Peyer's patch (tissue), 4 donors: ENCODE measurements at regions not wholly inside any gene's neighbourhood (a gene's known extent, or its start where the extent isn't known, plus 50 kb on each side); places are given as distances from the start of the nearest gene placed in this dataset.

Experiments used
- CTCF ChIP-seq, 6 experiments: fragments of 450-650 bp in 4 of 6; fragments of 200-600 bp in 2 of 6; sonication (generic) in 1 of 6; IDR thresholded peaks; one replicate each; pipeline ENCODE4 v1.5.1; 2017 to 2019; ENCODE audit warnings: antibody characterized with exemption in 6 of 6, mild to moderate bottlenecking in 3 of 6, moderate library complexity in 1 of 6
- POLR2A ChIP-seq, 2 donors: fragments of 450-650 bp; IDR thresholded peaks; one replicate each; pipeline ENCODE4 v1.5.1; 2017; ENCODE audit warnings: antibody characterized with exemption in 2 of 2, mild to moderate bottlenecking in 2 of 2, moderate library complexity in 2 of 2

- TF ChIP-seq POLR2A (IDR thresholded peaks at IDR 0.05), result no peak
- no peak for TF ChIP-seq CTCF (IDR thresholded peaks at IDR 0.05)
These were observed 131.8 kb downstream of the FAM204A start for GRCh38 chr10:118210276-118210675.
